ENCODE measurements at regions not wholly inside any gene's neighbourhood (a gene's known extent, or its start where the extent isn't known, plus 50 kb on each side); places are given as distances from the start of the nearest gene placed in this dataset.
"Not testable (repeated sequence)": the region's sequence is repeated elsewhere in the genome, so short reads cannot be mapped to it uniquely, and the experiment has no call there.

DNA sequence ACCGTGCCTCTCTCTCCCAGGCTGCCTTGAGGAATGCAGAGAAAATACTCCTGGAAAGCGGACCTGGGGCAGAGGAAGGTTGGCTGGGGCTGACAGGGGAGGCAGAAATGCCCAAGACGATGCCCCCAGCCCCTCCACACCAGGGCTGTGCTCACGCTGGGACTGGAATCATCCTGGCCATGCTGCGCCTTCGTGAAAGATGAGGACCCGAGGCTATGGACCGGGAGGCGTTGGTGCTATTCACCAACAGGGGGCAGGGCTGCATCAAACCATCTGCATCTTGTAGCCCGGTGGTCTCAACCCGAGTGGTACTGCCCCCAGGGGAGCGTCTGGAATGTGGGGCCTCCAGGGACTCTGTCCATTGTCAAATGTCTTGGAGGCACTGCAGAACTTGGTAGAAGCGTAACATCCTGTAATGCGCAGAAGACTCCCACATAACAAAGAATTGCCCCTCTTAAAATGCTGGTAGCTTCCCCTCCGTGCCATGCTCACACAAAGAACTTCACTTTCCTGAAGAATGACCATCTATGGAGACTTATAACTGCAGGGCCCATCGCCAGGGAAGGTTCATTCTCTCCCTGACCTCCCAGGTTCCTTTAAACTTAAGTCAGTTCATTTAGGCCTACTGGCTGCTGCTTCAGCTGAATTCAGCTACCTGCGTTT is 251.2 kb downstream of the RRAGC start:
- peak; percentile 20 for DNase-seq

DNA sequence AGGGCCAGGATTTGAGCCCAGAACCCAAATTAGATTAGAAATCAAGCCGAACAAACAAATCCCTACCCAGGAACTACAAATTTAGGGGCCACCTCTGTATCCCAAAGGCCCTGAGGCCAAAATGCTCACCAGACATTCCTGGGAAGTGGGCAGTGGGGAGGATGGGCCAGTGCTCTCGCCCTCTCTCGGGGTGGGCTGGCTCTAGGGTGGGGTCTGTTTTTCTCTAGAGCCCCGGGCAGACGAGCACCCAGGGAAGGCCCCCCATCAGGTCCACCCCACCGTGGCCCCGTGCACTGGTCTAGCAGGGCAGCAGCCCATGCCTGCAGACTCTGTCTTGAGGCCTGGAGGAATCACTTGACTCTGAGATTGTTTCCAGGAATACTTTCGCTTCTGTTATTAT is 252.0 kb downstream of the RRAGC start:
- DNase-seq: no peak

DNA sequence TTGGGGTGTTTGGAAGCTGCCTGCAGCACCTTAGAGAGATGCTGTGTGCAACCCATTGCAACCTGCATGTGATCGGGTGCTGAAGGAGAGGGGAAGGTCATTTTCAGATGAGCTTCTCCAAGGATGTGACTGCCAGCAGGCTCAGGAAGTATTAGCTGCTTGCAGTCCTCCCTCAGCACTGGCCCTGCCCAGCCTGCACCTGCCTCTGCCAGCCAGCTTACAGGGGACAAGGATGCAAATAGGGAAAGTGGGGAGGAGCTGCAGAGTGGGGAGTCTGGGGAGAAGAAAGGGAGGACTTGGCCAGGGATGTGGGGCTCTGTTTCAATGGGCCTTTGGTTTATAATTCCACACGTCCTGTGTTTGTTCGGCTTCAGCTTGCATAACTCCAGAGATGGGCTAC is 254.5 kb downstream of the RRAGC start:
- no peak for DNase-seq

DNA sequence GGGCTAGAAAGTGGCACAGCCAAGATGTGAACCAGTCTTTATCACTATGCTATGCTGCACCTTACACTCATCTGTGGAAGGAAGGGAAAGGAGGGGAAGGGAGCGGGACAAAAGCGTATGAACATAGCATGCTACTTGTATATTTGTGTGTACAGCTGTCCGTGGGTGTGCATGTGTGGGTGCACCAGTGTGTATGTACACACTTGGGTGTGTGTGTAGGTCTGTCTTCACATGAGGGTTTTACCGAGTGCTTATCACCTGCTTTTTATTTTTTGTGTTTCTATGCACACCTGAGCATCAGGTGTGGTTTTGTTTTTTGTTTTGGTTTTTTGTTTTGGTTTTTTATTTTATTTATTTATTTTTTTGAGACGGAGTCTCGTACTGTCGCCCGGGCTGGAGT is 255.7 kb downstream of the RRAGC start:
- no peak for DNase-seq

DNA sequence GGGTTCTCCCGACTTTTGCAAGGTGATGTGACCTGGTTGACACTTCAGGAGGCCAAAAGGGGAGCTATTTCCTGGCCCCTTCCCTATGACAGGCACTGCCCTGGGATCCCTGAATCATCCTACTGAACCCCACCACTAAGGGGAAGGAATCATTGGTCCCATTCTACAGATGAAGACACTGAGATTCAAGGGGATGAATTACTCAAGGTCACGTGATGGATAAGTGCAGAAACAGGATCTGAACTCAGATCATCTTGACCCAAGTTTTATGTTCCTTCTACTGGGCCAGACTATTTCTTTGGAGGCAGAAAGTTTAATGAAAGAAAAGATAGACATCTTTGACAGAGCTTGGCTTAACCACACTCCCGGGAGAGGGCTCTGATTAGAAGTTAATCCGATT is 258.7 kb downstream of the RRAGC start:
- no peak for DNase-seq

DNA sequence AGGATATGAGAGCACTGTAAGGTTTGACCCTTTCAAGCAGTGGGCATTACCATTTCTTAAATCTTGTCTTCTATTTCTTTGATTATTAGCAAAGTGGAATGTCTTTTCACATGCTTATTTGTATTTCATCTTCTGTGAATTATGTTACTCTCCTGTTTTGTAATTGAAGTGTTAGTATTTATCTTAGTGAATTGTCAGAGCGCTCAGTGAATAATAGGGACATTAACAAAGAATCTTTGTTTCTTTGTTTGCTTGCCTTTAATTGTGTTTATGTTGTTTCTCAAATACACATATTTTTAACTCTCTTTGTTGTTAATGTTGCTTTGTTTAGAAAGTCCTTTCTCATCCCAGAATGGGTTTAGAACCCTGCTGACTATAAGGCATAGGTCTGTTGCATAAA is 259.3 kb downstream of the RRAGC start:
- no peak for DNase-seq

DNA sequence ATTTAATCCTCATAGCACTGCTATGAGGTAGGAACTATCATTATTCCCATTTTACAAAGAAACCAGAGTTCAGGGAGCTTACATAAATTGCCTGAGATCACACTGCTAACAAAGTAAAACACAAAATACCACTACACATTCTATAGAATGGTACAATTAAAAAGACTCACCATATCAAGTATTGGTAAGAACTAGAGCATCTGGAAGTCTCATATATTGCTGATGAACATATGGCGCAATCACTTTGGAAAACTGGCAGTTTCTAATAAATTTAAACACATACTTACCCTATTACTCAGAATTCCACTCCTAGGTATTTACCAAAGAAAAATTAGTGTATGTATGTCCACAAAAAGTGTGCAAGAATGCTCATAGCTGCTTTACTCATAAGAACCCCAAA is 261.5 kb downstream of the RRAGC start:
- no peak for DNase-seq

DNA sequence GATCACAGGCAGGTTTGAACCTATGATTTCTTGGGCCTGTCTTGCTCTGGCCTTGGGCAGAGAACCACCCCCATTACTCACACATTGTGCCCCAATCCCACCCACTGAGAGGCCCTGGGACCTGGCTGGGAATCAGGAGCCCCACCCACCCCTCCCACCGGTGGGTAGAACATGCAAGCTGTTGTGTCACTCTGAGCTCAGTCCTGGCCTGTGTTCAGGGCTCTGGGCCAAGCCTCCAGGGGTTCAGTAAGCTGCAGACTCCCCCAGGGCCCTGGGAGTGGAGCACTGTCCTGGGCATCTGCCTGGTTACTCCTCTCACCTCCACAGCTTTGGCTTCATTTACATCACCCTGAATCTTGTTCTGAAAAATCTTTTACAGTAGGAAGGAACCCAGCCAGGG is 270.5 kb downstream of the RRAGC start:
- DNase-seq: no peak

DNA sequence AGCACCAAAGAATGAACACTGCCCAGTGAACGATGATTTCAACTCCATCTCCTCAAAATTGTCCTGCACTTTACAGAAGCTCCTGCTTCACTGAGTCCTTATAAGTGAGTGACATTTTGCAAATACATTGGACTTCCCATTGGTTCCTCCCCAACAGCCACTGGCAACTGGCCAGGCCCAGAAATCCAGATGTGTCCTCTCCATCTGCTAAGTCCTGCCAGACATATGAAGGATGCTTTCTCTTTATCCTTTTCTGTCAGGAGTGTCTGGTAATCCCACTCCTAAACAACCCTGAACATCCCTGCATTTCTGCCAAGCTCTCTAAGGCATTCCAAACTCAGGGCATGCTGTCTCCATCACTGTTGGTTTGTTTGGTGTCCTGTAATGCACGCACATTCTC is 271.8 kb downstream of the RRAGC start:
- DNase-seq: no peak

DNA sequence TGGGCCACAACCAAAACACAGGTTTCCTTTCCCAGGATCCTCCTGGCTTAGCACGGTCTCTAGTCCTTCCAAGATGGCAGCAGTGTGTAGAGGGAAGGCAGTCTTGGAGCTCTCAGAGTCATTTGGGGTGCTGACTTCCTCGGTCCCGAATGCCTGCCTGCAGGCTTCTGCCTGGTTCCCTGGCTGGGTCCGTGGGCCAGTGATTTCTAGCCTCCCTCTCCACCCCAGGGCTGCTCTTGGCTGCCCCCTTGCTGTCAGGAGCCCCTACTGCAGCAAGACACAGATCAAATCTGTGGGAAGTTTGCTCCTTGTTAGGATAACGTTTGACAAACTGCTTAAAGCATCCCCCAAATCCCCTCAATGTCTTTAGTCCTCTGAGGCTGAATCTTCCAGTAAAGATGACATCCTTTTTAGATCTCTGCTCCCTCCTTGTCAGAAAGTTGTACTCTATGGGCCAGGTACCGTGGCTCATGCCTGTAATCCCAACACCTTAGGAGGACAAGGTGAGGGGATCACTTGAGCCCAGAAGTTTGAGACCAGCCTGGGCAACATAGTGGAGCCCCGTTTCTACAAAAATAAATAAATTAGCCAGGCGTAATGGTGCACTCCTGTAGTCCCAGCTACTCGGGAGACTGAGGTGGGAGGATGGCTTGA is 272.5 kb downstream of the RRAGC start:
- DNase-seq: peak; percentile 69

DNA sequence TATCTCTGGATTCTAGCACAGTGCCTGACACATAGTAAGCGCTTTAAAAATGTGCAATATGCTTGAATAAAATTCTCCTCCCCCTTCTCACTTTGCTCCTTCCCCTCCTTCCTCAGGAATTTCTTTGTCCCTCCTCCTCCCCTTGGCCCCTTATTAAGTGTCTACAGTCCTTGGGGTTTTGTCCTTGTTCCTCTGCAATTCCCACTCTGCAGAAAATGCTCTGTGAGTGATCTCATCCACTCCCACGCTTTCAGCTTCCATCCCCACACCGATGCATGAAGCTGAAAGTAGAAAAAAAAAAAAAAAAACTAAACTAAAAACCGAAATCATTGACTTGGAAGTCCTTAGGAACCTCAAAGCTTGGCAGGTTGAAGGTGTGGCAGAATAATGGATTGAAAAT is 273.6 kb downstream of the RRAGC start:
- DNase-seq: no peak

DNA sequence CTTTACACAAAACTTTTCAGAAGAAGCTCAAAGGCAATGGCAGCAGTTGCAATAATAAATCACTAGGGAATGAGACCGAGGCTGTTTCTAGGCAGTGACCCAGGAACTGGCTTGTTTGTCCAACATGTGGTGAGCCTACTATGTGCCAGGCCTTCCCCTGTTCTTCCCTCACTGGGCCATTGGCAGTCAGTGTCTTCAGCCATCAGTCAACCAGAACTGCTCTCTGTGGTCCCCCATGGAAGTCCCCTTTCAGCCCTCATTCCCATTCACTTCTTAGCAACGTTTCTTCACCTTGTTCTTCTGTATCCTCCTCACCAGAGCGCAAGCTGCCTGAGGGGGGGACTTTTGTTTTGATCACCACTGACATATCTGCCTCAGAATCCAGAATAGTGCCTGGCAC is 274.1 kb downstream of the RRAGC start:
- no peak for DNase-seq

DNA sequence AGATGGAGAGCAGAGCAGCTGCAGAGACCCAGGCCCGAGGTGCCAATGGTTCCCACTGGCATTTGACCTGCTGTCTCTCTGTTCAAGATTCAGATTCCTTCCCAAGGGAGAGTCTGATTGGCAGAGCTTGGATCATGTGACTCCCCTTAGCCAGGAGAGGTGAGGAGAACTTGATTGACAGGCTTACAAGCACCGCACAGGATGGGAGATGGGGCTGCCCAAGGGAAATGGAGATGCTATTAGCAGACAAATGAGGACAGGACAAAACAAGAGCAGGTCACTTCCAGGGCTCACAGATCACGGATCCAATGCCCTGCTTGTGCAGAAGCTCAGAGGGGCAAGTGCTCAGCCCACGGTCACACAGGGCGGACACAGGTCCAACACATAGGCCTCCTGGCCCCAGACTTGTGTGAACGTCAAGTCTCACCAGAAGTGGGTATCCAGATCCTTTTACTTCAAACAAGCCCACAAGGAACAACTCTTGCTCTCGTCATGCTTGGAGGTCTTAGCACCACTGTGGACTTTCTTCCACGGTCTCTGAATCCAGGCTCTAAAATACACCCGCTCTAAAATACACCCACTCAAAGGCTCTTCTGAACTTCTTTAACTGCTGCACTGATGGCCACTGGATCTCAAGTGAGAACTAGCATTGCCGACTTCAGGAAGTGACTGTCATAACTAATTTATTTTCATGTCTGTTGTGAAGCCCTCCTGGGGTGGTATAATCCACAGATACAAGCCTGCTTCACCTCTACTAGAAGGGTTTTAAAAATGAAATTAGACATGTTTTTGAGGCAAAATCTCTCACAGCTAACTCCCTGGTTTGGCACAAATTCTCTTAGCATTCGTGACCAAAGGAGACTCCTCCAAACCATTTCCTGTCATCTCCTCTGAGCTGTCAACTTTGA is 274.9 kb downstream of the RRAGC start:
- no peak for DNase-seq

DNA sequence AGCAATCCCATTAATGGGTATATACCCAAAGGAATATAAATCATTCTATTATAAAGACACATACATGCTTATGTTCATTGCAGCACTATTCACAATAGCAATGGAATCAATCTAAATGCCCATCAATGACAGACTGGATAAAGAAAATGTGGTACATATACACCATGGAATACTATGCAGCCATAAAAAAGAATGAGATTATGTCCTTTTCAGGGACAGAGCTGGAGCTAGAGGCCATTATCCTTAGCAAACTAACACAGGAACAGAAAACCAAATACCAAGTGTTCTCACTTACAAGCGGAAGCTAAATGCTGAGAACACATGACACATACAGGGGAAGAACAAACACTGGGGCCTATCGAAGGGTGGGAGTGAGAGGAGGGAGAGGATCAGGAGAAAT is 276.3 kb downstream of the RRAGC start:
- not testable (repeated sequence) for DNase-seq

DNA sequence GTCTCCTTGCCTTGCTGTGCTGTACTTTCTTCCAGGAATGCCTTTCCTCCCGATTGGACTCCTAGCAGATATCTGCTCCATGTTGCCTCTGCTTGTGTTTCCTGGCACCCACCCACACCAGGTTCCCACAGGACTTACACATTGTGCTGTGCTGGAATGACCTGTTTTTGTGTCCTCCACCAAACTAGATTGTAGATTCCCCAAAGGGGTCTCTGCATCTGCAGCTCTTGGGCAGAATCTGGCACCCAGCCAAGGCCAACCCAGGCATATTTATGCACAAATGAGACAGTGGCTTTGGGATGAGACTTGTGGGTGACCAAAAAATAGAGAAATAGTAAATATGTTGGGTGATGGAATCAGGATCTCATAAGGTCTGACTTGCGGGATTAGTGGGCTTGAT is 278.2 kb downstream of the RRAGC start:
- DNase-seq: no peak

DNA sequence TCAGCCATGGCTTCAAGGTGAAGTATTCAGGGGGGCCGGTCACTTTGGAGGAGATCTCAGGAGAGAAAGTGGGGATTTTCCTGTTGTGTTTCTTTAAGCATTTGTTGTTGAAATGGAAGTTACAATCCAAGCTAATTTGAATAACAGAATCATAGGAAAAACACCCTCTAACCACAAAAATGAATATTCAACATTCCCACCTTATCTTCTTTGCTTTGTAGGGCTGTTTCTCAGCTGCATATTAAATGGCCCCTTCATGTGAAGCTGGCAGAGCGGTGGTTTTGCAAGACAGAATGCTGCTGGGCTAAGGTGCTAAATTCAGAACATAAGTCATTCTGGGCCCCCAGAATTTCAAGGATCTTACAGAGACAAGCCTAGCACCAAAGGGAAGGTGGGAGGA is 279.0 kb downstream of the RRAGC start:
- no peak for DNase-seq

DNA sequence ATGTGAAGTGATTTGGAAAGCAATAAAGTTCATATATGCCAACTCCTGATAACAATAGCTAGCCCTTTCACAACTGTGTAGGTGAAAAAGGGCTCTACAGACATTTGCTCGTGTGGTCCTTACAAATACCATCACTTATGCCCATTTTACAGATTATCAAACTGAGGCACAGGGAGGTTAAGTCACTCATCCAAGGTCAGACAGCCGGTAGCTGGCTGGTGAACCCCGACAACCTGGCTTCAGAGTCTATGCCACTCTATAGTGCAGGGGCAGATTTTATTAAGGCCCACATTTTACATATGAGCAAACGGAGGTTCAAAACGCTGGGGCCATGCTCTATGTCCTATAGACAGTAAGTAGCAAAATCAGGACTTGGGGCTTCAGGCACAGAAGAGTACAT is 280.5 kb downstream of the RRAGC start:
- no peak for DNase-seq

DNA sequence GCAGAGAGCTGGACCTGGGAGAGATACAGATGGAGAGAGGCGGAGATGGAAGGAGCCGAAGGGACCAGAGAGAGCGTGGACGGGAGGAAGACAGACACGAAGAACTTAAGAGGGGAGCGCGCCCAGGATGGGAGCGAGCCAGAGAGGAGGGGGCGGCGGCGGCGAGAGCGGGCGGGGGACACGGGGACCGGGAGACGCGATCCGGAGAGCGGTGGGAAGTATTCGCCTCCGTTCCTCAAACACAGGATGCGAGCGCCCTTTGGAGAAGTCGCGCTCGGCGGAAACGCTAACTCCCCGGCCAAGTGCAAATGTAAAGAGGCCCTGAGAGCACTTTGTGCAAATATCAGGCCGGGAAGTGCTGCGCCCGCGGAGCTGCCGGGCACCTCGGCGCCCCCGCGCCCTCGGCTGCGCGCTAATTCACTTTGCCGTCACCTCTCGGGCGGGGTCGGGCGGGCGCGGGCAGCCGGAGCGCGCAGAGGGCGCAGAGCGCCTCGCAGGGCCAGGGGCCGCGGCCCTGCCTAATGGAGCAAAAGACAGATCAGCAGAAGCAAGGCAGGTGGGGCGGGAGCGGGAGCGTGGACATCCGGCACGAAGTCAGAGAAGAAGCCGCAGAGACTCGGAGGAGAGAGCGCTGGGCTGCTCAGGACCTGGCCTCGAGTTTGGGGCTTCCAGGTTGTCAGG is 281.2 kb downstream of the RRAGC start:
- peak; percentile 15 for DNase-seq

DNA sequence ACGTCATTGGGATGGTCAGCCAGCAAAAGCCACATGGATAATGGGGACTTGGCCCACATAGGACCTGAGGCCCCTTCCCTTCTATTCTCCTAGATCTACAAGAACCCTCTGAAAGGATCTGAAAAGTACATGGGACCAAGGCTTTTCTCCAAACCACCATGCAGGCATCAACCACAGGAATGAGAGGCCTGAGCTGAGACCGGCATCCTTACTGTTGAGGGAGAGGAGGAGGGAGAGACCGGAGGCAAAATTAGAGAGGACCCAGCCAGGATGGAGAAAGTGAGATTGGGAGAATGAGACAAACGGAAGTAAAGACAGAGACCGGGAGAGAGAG is 281.7 kb downstream of the RRAGC start:
- DNase-seq: no peak

DNA sequence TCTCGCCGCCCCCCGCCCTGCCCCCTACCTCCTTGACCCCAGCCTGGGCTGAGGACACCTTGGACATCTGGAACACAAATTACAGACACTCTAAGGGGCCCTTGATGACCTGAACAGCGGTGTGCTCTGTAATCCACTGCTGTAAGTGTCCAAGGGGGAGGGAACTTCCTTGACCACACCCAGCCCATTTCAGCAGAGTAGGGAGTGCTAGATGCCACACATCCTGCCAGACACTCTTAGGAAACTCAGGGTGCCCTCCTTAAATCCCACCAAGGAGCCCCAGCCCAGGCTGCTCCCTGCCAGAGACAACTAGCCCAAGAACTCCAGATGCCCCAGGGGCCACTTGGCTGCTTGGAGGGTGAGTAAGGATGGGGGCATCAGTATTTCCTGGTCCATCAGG is 282.2 kb downstream of the RRAGC start:
- DNase-seq: no peak

DNA sequence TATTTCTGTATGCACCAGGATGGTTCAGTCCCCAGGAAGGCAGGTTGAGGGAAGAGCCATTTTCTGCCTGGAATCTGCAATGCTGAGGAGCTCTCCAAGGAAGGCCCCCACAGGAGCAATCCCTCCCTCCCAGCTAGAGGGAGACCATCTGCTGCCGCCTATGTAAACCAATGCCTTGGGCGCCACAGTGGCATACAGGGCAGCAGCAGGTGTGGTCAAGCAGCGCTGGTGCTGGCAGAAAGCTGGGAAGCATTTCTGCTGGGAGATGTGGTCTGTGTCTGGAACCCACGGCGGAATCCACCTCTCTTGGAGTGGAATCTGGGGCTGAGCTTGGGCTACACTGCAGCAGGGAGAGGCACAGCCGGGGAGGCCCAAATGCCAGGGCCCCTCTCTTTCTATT is 283.3 kb downstream of the RRAGC start:
- DNase-seq: no peak

DNA sequence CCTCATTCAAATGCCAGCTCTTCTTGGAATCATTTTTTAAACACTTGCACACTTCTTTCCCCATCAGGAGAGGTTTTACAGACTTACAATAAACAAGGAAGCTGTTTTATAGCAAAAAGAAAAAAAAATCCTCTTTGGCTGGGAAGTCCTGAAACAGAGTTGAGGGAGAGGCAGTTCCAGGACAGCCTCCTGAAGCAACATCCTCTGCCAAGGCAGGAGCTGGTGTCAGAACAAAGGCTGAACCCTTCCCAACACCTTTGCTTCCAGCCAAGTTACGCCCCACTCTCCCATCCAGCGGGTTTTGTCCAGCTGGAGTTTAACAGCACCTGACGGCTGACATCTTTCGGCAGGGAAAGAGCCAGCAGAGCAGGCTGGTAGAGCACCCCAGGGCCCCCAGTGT is 287.8 kb downstream of the RRAGC start:
- DNase-seq: no peak

DNA sequence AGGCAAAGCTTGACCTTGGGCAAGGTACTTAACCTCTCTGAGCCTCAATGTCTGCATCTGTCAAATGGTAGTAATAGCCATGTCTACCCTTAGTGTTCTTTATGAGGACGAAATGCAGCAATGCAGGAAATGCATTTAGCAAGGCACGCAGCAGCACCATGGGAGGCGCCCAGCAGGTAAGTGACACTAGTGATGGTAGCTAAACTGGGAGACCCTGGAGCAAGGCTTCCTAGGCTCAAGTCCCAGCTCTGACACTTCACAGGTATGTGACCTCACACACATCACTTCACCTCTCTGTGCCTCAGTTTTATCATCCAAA is 289.0 kb downstream of the RRAGC start:
- no peak for DNase-seq
